ENCODE measurements at regions not wholly inside any gene's neighbourhood (a gene's known extent, or its start where the extent isn't known, plus 50 kb on each side); places are given as distances from the start of the nearest gene placed in this dataset.

DNA sequence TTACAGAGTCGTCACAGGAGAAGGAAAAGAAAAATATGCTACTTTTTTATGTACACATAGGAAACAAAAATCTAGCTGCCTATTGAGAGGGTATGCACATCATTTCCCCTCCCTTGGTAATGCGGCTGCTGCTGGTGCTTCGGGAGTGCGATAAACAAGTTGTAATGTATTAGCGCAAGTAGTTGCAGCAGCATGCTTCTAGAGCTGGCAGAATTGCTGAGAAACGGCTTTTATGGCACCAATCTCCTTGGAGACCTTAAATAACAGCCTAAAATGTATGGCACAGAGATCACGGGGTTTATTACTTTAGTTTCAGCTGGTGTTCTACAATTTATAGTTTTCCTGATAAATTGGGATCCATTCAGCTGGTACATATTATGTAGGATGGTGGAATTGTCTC, 447.6 kb upstream of the TMPO start:
- H3K36me3 Mint-ChIP-seq (ENCODE audit: low read depth), result no peaks in the 10 kb centered on the region
- intact Hi-C loops (cut with micrococcal nuclease), result no loop called here
- no peaks in the 10 kb centered on the region for H3K4me1 Mint-ChIP-seq (ENCODE audit: low read depth)
- CTCF ChIA-PET, result no interaction called here
- H3K4me3 Mint-ChIP-seq, result no peak overlapping the region
- H3K9me3 Mint-ChIP-seq, result no peaks in the 10 kb centered on the region
- DNase-seq, result no peak
- H3K27me3 Mint-ChIP-seq (ENCODE audit: low read depth), result no peaks in the 10 kb centered on the region
- H3K27ac Mint-ChIP-seq, result no peak overlapping the region

DNA sequence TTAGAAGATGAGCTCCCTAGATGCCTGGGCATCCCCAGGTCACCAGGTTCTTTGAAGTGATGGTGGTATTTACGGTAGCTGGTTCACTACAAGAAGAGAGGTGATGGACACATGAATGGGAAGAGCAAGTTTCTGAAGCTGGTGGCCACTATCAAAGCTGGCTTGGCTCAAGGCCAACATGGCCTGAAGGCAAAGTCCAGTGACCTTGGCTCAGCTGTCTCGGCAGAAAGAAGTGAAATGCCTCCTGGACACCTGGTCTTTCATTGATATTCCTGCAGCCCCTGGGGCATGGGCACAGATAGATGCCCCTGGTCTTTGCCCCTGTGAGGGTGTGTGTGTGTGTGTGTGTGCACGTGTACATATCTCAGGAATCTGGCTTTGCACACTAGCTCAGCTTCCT, 441.8 kb upstream of the TMPO start:
- intact Hi-C loops (cut with micrococcal nuclease), result no loop called here
- Mint-ChIP-seq H3K4me3 (no peak overlapping the region), H3K9me3 (peaks cover 2% of the 10 kb centered on the region), H3K27ac (no peak overlapping the region), H3K27me3 (ENCODE audit: low read depth) (no peaks in the 10 kb centered on the region), H3K4me1 (ENCODE audit: low read depth) (no peaks in the 10 kb centered on the region), H3K36me3 (ENCODE audit: low read depth) (no peaks in the 10 kb centered on the region)
- CTCF ChIA-PET, result no interaction called here
- DNase-seq, result no peak

DNA sequence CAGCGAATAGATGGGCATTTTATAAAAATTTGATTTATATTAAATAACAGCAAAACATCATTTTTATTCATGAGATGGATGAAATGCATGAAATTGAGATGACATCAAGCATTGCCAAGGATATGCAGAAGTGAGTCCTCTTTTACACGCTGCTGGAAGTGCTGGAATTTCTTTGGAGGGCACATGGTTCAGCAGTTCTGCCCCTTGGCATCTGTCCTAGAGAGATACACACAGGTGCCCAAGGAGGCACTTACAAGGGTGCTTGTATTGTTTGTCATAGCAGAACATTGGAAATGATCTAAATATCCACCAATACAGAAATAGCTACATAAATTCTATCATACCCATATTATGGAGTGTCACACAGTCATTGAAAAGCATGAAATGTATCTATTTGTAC, 441.1 kb upstream of the TMPO start:
- intact Hi-C loops (cut with micrococcal nuclease), result no loop called here
- no peak for DNase-seq
- no peaks in the 10 kb centered on the region for H3K27me3 Mint-ChIP-seq (ENCODE audit: low read depth)
- no peaks in the 10 kb centered on the region for H3K36me3 Mint-ChIP-seq (ENCODE audit: low read depth)
- no peaks in the 10 kb centered on the region for H3K4me1 Mint-ChIP-seq (ENCODE audit: low read depth)
- no peak overlapping the region for H3K4me3 Mint-ChIP-seq
- H3K27ac Mint-ChIP-seq, result no peak overlapping the region
- H3K9me3 Mint-ChIP-seq, result peaks cover 2% of the 10 kb centered on the region
- CTCF ChIA-PET, result no interaction called here

DNA sequence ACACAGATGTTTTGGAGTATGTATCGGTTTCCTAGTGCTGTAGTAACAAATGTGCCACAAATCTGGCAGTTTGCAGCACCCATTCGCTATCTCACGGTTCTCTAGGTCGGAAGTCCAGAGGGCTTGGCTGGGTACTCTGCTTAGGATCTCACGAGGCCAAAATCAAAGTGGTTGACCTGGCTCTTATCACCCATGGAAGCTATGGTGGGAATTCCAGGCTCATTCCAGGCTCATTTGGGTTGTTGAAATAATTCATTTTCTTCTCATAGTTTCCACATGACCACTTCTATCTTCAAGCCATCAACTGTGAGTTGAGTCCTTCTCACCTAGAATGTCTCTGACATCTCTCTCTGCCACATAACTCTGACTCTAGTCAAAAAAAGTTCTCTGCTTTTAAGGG, 431.0 kb upstream of the TMPO start:
- no peaks in the 10 kb centered on the region for H3K4me1 Mint-ChIP-seq (ENCODE audit: low read depth)
- H3K27me3 Mint-ChIP-seq (ENCODE audit: low read depth), result peaks cover 2% of the 10 kb centered on the region
- no peaks in the 10 kb centered on the region for H3K9me3 Mint-ChIP-seq
- H3K27ac Mint-ChIP-seq, result no peak overlapping the region
- intact Hi-C loops (cut with micrococcal nuclease), result no loop called here
- DNase-seq, result no peak
- H3K36me3 Mint-ChIP-seq (ENCODE audit: low read depth), result no peaks in the 10 kb centered on the region
- CTCF ChIA-PET, result no interaction called here
- no peak overlapping the region for H3K4me3 Mint-ChIP-seq

DNA sequence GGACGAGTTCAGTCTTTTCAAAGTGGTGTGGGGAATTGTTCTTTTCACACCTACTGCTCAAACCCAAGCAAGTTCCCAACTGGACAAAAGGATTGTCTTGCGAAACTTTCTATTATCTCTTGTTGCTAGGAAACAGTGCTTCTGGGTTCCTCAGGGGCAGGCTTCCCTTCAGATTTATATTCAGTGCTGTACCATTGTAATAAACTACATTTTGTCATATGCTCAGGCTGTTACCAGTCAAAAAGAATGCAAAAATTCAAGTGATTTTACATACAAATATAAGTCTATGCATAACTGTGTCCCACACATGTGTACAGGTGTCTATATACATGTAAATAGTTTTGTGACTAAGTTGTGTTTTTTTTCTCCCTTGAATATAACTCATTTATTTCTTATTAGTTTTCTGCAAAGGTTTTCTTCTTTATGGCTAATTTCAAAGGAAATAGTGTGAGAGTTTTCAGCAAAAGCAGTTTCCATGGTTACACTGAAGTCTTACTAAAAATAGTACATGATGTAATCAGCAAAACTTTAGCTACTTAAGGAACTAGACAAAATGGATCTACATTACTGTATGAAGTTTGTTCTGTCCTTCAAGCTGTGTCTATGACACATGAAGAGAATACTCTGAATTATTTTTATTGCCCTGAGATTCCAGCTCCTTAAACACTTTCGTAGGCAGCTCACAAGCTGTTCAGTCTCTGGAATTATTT, 430.2 kb upstream of the TMPO start:
- Mint-ChIP-seq H3K4me1 (ENCODE audit: low read depth) (no peaks in the 10 kb centered on the region), H3K4me3 (no peak overlapping the region), H3K9me3 (no peaks in the 10 kb centered on the region), H3K27ac (no peak overlapping the region), H3K27me3 (ENCODE audit: low read depth) (peaks cover 2% of the 10 kb centered on the region), H3K36me3 (ENCODE audit: low read depth) (no peaks in the 10 kb centered on the region)
- no peak for DNase-seq
- intact Hi-C loops (cut with micrococcal nuclease), result no loop called here
- CTCF ChIA-PET, result no interaction called here

DNA sequence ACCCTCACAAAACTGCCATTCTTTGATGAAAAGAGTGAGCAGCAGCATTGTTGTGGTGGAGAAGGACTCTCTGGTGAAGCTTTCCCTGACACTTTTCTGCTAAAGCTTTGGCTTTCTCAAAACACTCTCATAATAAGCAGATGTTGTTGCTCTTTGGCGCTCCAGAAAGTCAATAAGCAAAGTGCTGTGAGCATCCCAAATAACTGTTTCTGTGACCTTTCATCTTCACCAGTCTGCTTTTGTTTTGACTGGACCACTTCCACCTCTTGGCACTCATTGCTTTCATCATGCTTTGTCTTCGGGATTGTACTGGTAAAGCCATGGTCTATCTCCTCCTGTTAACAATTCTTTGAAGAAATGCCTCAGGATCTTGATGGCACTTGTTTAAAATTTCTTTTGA, 424.7 kb upstream of the TMPO start:
- Mint-ChIP-seq H3K27ac (no peak overlapping the region), H3K9me3 (no peaks in the 10 kb centered on the region), H3K36me3 (ENCODE audit: low read depth) (no peaks in the 10 kb centered on the region), H3K4me3 (no peak overlapping the region), H3K4me1 (ENCODE audit: low read depth) (no peaks in the 10 kb centered on the region), H3K27me3 (ENCODE audit: low read depth) (peaks cover 4% of the 10 kb centered on the region)
- DNase-seq, result no peak
- intact Hi-C loops (cut with micrococcal nuclease), result no loop called here
- CTCF ChIA-PET, result no interaction called here

DNA sequence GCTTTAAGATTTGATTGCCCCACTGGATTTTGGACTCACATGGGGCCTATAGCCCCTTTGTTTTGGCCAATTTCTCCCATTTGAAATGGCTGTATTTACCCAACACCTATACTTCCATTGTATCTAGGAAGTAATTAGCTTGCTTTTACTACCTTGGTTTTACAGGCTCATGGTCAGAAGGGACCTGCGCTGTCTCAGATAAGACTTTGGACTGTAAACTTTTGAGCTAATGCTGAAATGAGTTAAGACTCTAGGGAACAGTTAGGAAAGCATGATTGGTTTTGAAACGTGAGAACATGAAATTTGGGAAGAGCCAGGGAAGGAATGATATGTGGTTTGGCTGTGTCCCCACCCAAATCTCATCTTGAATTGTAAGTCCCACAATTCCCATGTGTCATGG, 419.0 kb upstream of the TMPO start:
- Mint-ChIP-seq H3K27me3 (ENCODE audit: low read depth) (peaks cover 4% of the 10 kb centered on the region), H3K4me3 (no peak overlapping the region), H3K36me3 (ENCODE audit: low read depth) (no peaks in the 10 kb centered on the region), H3K9me3 (no peaks in the 10 kb centered on the region), H3K27ac (no peak overlapping the region), H3K4me1 (ENCODE audit: low read depth) (no peaks in the 10 kb centered on the region)
- no peak for DNase-seq
- intact Hi-C loops (cut with micrococcal nuclease), result no loop called here
- CTCF ChIA-PET, result no interaction called here

DNA sequence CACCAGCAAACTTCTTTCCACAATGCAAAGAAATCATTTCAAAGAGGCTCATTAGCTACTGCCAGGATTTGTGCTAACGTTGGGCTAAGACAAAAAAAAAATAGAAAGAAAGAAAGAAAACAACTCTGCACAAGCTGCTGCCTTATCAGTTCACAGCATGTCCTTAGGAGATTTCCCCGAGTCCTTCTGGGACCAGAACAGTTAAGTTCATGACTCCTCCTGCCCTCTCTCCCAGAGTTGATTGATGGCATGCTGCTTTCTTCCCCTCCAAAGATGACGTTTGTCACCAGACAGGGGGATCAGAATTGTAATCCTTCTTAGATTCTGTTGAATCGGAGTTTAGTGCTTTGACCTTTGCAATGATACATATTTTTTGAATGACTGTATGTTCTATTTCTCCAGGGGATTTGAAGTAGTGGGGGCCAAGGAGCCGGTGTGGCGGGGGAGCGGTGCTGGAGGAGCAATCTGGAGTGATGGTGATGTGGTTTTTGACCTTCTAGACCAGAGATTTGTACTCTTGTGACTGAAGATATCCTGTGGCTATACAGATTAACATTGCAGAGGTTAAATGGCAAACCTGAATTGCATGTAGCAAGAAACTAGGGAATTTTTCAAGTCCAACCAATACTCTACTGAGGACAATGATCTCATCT, 409.2 kb upstream of the TMPO start:
- H3K4me1 Mint-ChIP-seq (ENCODE audit: low read depth), result no peaks in the 10 kb centered on the region
- H3K36me3 Mint-ChIP-seq (ENCODE audit: low read depth), result no peaks in the 10 kb centered on the region
- intact Hi-C loops (cut with micrococcal nuclease), result no loop called here

DNA sequence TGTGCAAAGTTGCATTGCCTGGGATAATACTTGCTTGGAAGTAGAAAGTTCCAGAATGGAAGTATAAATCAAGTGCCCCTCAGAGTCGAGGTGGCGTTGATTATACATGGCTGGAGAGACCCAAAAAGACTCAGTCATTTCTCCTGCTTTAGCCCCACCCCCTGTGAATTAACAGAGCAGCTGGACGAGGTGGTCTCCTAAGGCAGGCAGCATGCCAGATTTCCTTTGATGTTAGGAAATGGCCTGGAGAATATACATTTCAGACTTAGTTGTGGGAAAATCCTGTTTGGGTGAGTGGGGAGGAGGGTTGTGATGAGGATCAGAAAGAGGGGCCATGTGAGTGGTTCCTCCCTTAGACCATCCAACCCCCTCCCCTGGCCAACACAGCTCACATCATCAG, 406.1 kb upstream of the TMPO start:
- CTCF ChIA-PET, result no interaction called here
- H3K4me1 Mint-ChIP-seq (ENCODE audit: low read depth), result no peaks in the 10 kb centered on the region
- H3K9me3 Mint-ChIP-seq, result no peaks in the 10 kb centered on the region
- no peak for DNase-seq
- no peak overlapping the region for H3K27ac Mint-ChIP-seq
- H3K4me3 Mint-ChIP-seq, result no peak overlapping the region
- intact Hi-C loops (cut with micrococcal nuclease), result no loop called here
- no peaks in the 10 kb centered on the region for H3K27me3 Mint-ChIP-seq (ENCODE audit: low read depth)
- H3K36me3 Mint-ChIP-seq (ENCODE audit: low read depth), result no peaks in the 10 kb centered on the region

More for the DNA sequence above, 409.2 kb upstream of the TMPO start:
- Mint-ChIP-seq H3K9me3 (no peaks in the 10 kb centered on the region), H3K4me3 (no peak overlapping the region), H3K27me3 (ENCODE audit: low read depth) (no peaks in the 10 kb centered on the region), H3K27ac (no peak overlapping the region)
- CTCF ChIA-PET, result no interaction called here
- no peak for DNase-seq

DNA sequence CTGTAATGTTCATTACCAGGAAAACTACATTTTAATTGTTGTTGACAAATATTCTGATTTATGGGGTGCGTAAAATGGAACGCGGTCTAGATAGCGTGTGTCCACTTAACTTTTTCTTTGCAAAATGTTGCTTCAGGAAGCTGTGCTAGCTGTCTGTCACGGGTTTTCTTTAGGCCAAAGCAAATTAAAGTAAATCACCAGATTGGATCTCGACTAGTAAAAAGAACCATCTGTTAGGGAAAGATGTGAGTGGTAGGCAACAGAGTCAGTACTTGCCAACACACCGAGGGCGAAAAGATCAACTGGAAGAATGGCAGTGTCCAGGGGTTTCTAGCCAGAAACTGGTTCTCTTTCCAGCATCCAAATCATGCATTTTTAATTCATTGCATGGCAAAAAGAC, 404.9 kb upstream of the TMPO start:
- no peaks in the 10 kb centered on the region for H3K9me3 Mint-ChIP-seq
- H3K27ac Mint-ChIP-seq, result no peak overlapping the region
- no peaks in the 10 kb centered on the region for H3K4me1 Mint-ChIP-seq (ENCODE audit: low read depth)
- H3K36me3 Mint-ChIP-seq (ENCODE audit: low read depth), result no peaks in the 10 kb centered on the region
- no peaks in the 10 kb centered on the region for H3K27me3 Mint-ChIP-seq (ENCODE audit: low read depth)
- H3K4me3 Mint-ChIP-seq, result no peak overlapping the region
- CTCF ChIA-PET, result no interaction called here
- intact Hi-C loops (cut with micrococcal nuclease), result no loop called here
- no peak for DNase-seq

DNA sequence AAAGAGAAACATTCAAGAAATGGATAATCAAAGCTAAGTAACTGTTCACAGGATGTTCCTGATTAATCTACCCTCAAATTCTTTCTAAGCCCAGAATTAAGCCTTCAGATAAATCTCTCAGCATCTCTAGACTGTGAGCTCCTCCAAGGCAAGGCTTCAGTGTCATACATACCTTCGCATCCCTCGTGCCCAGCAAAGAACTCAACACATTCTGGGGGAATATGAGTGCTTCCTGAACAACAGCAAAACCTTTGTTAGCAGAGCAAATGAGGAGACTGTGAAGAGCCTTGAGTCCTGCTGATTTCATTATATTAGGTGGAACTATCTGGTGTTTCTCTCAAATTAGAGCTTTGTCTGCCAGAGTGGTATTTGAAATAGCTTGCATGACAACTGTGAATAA, 401.8 kb upstream of the TMPO start:
- intact Hi-C loops (cut with micrococcal nuclease), result no loop called here
- no peak for DNase-seq
- Mint-ChIP-seq H3K36me3 (ENCODE audit: low read depth) (no peaks in the 10 kb centered on the region), H3K4me1 (ENCODE audit: low read depth) (no peaks in the 10 kb centered on the region), H3K27me3 (ENCODE audit: low read depth) (no peaks in the 10 kb centered on the region), H3K4me3 (no peak overlapping the region), H3K27ac (no peak overlapping the region), H3K9me3 (no peaks in the 10 kb centered on the region)
- CTCF ChIA-PET, result interaction anchor here (0.6 kb wide), 1 partner anchor 39 kb away, joined by 3 read pairs; no protein-coding TSS in a partner anchor

DNA sequence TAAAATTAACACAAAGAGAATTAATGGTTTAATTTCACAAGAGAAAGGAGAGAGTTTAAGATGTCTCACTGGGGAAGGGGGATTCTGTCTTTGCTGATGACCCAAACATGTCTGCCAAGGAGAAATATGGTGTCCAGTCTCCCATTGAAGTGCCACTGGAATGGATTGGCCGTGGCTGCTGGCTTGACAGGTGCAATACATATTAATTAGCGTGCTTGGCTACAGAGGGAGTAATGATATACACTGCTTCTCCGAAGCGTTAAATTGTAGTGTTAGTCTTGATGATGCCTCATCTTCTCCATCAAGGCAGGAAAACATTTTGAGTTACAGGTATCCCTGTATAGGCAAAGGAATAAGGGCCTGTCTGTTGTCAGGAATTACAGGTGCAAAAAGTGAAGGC, 393.4 kb upstream of the TMPO start:
- H3K4me3 Mint-ChIP-seq, result no peak overlapping the region
- intact Hi-C loops (cut with micrococcal nuclease), result no loop called here
- no peaks in the 10 kb centered on the region for H3K27me3 Mint-ChIP-seq (ENCODE audit: low read depth)
- CTCF ChIA-PET, result no interaction called here
- DNase-seq, result no peak
- peaks cover 2% of the 10 kb centered on the region for H3K9me3 Mint-ChIP-seq
- H3K27ac Mint-ChIP-seq, result no peak overlapping the region
- no peaks in the 10 kb centered on the region for H3K36me3 Mint-ChIP-seq (ENCODE audit: low read depth)
- H3K4me1 Mint-ChIP-seq (ENCODE audit: low read depth), result no peaks in the 10 kb centered on the region

DNA sequence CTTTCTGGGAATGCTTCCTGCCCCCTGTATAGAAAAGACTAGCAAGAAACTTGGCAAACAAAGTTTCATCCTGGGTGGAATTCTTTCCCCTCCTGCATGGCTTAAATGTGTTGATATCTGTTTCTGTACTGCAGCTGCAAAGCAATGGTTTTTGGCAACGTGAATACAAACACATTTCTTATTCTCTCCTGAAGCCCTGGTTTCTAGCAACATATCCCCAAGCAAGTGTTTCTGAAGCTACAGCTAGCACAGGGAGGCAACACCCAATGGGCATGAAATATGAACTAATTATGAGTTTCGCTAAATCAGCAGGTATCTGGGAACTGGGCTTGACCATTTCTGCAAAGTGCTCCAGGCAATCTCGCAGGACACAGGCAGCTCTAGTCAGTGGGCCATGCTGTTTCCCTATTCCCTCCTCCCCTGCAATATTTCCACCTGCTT, 392.3 kb upstream of the TMPO start:
- H3K36me3 Mint-ChIP-seq (ENCODE audit: low read depth), result no peaks in the 10 kb centered on the region

More for the DNA sequence above, 392.3 kb upstream of the TMPO start:
- H3K4me3 Mint-ChIP-seq, result no peak overlapping the region
- no peaks in the 10 kb centered on the region for H3K27me3 Mint-ChIP-seq (ENCODE audit: low read depth)
- H3K27ac Mint-ChIP-seq, result no peak overlapping the region
- H3K9me3 Mint-ChIP-seq, result peaks cover 2% of the 10 kb centered on the region
- no peak for DNase-seq
- CTCF ChIA-PET, result no interaction called here
- intact Hi-C loops (cut with micrococcal nuclease), result no loop called here
- H3K4me1 Mint-ChIP-seq (ENCODE audit: low read depth), result no peaks in the 10 kb centered on the region
